H9 (cell line): ENCODE measurements at regions not wholly inside any gene's neighbourhood (a gene's known extent, or its start where the extent isn't known, plus 50 kb on each side); places are given as distances from the start of the nearest gene placed in this dataset.
"Not testable (repeated sequence)": the region's sequence is repeated elsewhere in the genome, so short reads cannot be mapped to it uniquely, and the experiment has no call there.

Experiments
- DNase-seq: peaks from one replicate; pipeline ENCODE4 v3.0.0-alpha.2; 2017
- H2AFZ ChIP-seq: one replicate; pipeline ENCODE4 v1.6.1; 2013; ENCODE audit warnings: mild to moderate bottlenecking, low read length, control low read depth, moderate library complexity
- H2AK5ac ChIP-seq: 2 replicates; pipeline ENCODE4 v1.6.1; 2013; ENCODE audit warnings: low read length, control low read depth, mixed read lengths; ENCODE audit not compliant: insufficient read length
- H2BK120ac ChIP-seq: one replicate; pipeline ENCODE4 v1.6.1; 2013; ENCODE audit warnings: low read depth, mild to moderate bottlenecking, low read length, control low read depth, inconsistent platforms; ENCODE audit not compliant: poor library complexity, severe bottlenecking
- H2BK12ac ChIP-seq: 2 replicates; pipeline ENCODE4 v1.6.1; 2013; ENCODE audit warnings: low read length, control low read depth, mixed read lengths, low read depth; ENCODE audit not compliant: insufficient read length
- H2BK15ac ChIP-seq: 2 replicates; pipeline ENCODE4 v1.6.1; 2013; ENCODE audit warnings: low read depth, low read length, control low read depth
- H2BK20ac ChIP-seq: one replicate; pipeline ENCODE4 v1.6.1; 2013; ENCODE audit warnings: low read depth, mild to moderate bottlenecking, low read length, control low read depth, inconsistent platforms; ENCODE audit not compliant: poor library complexity, severe bottlenecking
- H2BK5ac ChIP-seq: 2 replicates; pipeline ENCODE4 v1.6.1; 2013; ENCODE audit warnings: low read length, control low read depth, mixed read lengths; ENCODE audit not compliant: insufficient read length
- H3K14ac ChIP-seq: 2 replicates; pipeline ENCODE4 v1.6.1; 2013; ENCODE audit warnings: low read length, control low read depth; ENCODE audit not compliant: insufficient read depth
- H3K18ac ChIP-seq: 2 replicates; pipeline ENCODE4 v1.6.1; 2013; ENCODE audit warnings: low read depth, mild to moderate bottlenecking, mixed read lengths, low read length, control low read depth; ENCODE audit not compliant: insufficient read length
- H3K23ac ChIP-seq: 2 replicates; pipeline ENCODE4 v1.6.1; 2013; ENCODE audit warnings: low read length, control low read depth, mixed read lengths, low read depth; ENCODE audit not compliant: insufficient read length
- H3K23me2 ChIP-seq: 2 replicates; pipeline ENCODE4 v1.6.1; 2013; ENCODE audit warnings: low read depth, mild to moderate bottlenecking, mixed read lengths, low read length, control low read depth; ENCODE audit not compliant: insufficient read length, poor library complexity, severe bottlenecking
- H3K27ac ChIP-seq: 2 replicates; pipeline ENCODE4 v1.5.1; 2013; ENCODE audit warnings: low read length, control low read depth, mixed read lengths, low read depth; ENCODE audit not compliant: insufficient read length
- H3K27me3 ChIP-seq: 2 replicates; pipeline ENCODE4 v1.6.1; 2013; ENCODE audit warnings: low read length, control low read depth, inconsistent platforms; ENCODE audit not compliant: insufficient read depth
- H3K4ac ChIP-seq: 2 replicates; pipeline ENCODE4 v1.6.1; 2013; ENCODE audit warnings: low read depth, mild to moderate bottlenecking, control low read depth, inconsistent platforms, low read length, moderate library complexity
- H3K4me1 ChIP-seq: 2 replicates; pipeline ENCODE4 v1.6.1; 2013; ENCODE audit warnings: low read length, control low read depth, inconsistent platforms; ENCODE audit not compliant: insufficient read depth
- H3K4me2 ChIP-seq: 2 replicates; pipeline ENCODE4 v1.6.1; 2013; ENCODE audit warnings: low read length, control low read depth, mixed read lengths; ENCODE audit not compliant: insufficient read length, insufficient read depth
- H3K56ac ChIP-seq: 2 replicates; pipeline ENCODE4 v1.6.1; 2013; ENCODE audit warnings: low read depth, mild to moderate bottlenecking, mixed read lengths, low read length, control low read depth; ENCODE audit not compliant: insufficient read length
- H3K79me1 ChIP-seq: 2 replicates; pipeline ENCODE4 v1.6.1; 2013; ENCODE audit warnings: low read depth, mild to moderate bottlenecking, moderate library complexity, low read length, control low read depth, inconsistent platforms; ENCODE audit not compliant: insufficient read depth, poor library complexity, severe bottlenecking
- H3K79me2 ChIP-seq: 2 replicates; pipeline ENCODE4 v1.6.1; 2013; ENCODE audit warnings: low read length, control low read depth, inconsistent platforms; ENCODE audit not compliant: insufficient read depth
- H3K9ac ChIP-seq: 2 replicates; pipeline ENCODE4 v1.6.1; 2013; ENCODE audit warnings: low read length, control low read depth, mixed read lengths; ENCODE audit not compliant: insufficient read length; ENCODE audit errors: extremely low read depth
- H3K9me3 ChIP-seq: one replicate; pipeline ENCODE4 v1.6.1; 2013; ENCODE audit warnings: low read depth, low read length, inconsistent platforms; ENCODE audit not compliant: control insufficient read depth
- H3T11ph ChIP-seq: one replicate; pipeline ENCODE4 v1.6.1; 2013; ENCODE audit warnings: mild to moderate bottlenecking, low read length, control low read depth, inconsistent platforms
- H4K20me1 ChIP-seq: one replicate; pipeline ENCODE4 v1.6.1; 2013; ENCODE audit not compliant: control insufficient read depth, insufficient read length, insufficient read depth
- H4K5ac ChIP-seq: 2 replicates; pipeline ENCODE4 v1.6.1; 2013; ENCODE audit warnings: low read depth, mild to moderate bottlenecking, mixed read lengths, low read length, control low read depth; ENCODE audit not compliant: insufficient read length
- H4K8ac ChIP-seq: replicated peaks from 2 replicates; pipeline ENCODE4 v1.6.1; 2013; ENCODE audit warnings: low read length, control low read depth, mixed read lengths, low read depth; ENCODE audit not compliant: insufficient read length
- H4K91ac ChIP-seq: 2 replicates; pipeline ENCODE4 v1.6.1; 2013; ENCODE audit warnings: low read depth, mild to moderate bottlenecking, moderate library complexity, mixed read lengths, low read length, control low read depth; ENCODE audit not compliant: insufficient read length
- H3K27ac Mint-ChIP-seq, 3 experiments: 2 replicates in 2 of 3; 3 replicates in 1 of 3; pipeline ENCODE4 v1.8.0; 2020 to 2021; ENCODE audit warnings: mixed read lengths in 3 of 3, mild to moderate bottlenecking in 1 of 3, moderate library complexity in 1 of 3
- H3K27me3 Mint-ChIP-seq: 2 replicates; pipeline ENCODE4 v1.8.0; 2021; ENCODE audit warnings: low read depth, mild to moderate bottlenecking, moderate library complexity, mixed read lengths
- H3K36me3 Mint-ChIP-seq, 3 experiments: 2 replicates in 2 of 3; 3 replicates in 1 of 3; pipeline ENCODE4 v1.8.0; 2020 to 2021; ENCODE audit warnings: low read depth in 3 of 3, mixed read lengths in 3 of 3; ENCODE audit not compliant: insufficient read depth in 1 of 3
- H3K4me1 Mint-ChIP-seq, 2 experiments: 2 replicates each; pipeline ENCODE4 v1.8.0; 2020; ENCODE audit warnings: mixed read lengths in 2 of 2
- H3K4me3 Mint-ChIP-seq, 2 experiments: 2 replicates in 1 of 2; 3 replicates in 1 of 2; pipeline ENCODE4 v1.8.0; 2020 to 2021; ENCODE audit warnings: mild to moderate bottlenecking in 2 of 2, mixed read lengths in 2 of 2, moderate library complexity in 1 of 2
- H3K9me3 Mint-ChIP-seq, 2 experiments: 2 replicates in 1 of 2; 3 replicates in 1 of 2; pipeline ENCODE4 v1.8.0; 2020; ENCODE audit warnings: mild to moderate bottlenecking in 2 of 2, mixed read lengths in 2 of 2, moderate library complexity in 1 of 2
- CTCF ChIP-seq: fragments of 200-600 bp; sonication (generic); conservative IDR thresholded peaks from 3 replicates; pipeline ENCODE4 v1.8.0; 2021; ENCODE audit warnings: antibody characterized with exemption, mild to moderate bottlenecking
- WGBS: extraction: QIAGEN DNeasy Blood & Tissue Kit; methylation state at CpG from one replicate; pipeline ENCODE4 v1.1.7; 2013; ENCODE audit warnings: missing lambda C conversion rate, low lambda C conversion rate, mixed read lengths; ENCODE audit not compliant: insufficient read length; ENCODE audit errors: extremely low coverage; 5-methylcytosine and 5-hydroxymethylcytosine counted together

- H2BK20ac ChIP-seq, H3K79me1 ChIP-seq, H3K9ac ChIP-seq, H3K27ac Mint-ChIP-seq, H3K18ac ChIP-seq, H2BK12ac ChIP-seq, H3K9me3 ChIP-seq, H4K91ac ChIP-seq, H4K5ac ChIP-seq, H3K4me3 Mint-ChIP-seq, H3K23me2 ChIP-seq, H3K56ac ChIP-seq, H3K4me1 Mint-ChIP-seq, H3K27ac ChIP-seq, H3K79me2 ChIP-seq, H3K27me3 ChIP-seq, H3T11ph ChIP-seq, H2BK15ac ChIP-seq, H3K14ac ChIP-seq, H2AK5ac ChIP-seq, H4K8ac ChIP-seq, H3K4ac ChIP-seq, H2BK5ac ChIP-seq, H3K27me3 Mint-ChIP-seq, H2BK120ac ChIP-seq, H3K4me1 ChIP-seq, H4K20me1 ChIP-seq, DNase-seq, H3K23ac ChIP-seq, H3K4me2 ChIP-seq: not testable (repeated sequence)
- peaks cover 14 to 16% of the 10 kb centered on the region in 2 experiments for H3K9me3 Mint-ChIP-seq
- TF ChIP-seq CTCF, result peak; percentile 49
- peaks cover 8 to 14% (median 8%) of the 10 kb centered on the region in 3 experiments; a peak in 6 of 7 replicates for H3K36me3 Mint-ChIP-seq
- H2AFZ ChIP-seq, result peak overlapping the region; percentile 9
- no CpG with 5 or more reads among the region's 23 CpGs for WGBS
Observed at GRCh38 chr9:42377530-42378417, 194.3 kb downstream of the SPATA31A6 start.
